Esophagus muscularis mucosa (tissue), 4 donors: ENCODE measurements at regions not wholly inside any gene's neighbourhood (a gene's known extent, or its start where the extent isn't known, plus 50 kb on each side); places are given as distances from the start of the nearest gene placed in this dataset.

Experiments used
- EP300 ChIP-seq: sonication (generic); formaldehyde crosslinking; IDR thresholded peaks from one replicate; pipeline ENCODE4 v1.6.1; 2017; ENCODE audit warnings: antibody characterized with exemption
- POLR2A ChIP-seq: fragments of 450-650 bp; IDR thresholded peaks from one replicate; pipeline ENCODE4 v1.6.1; 2017; ENCODE audit warnings: antibody characterized with exemption, moderate library complexity, mild to moderate bottlenecking, low read depth
- POLR2AphosphoS5 ChIP-seq, 2 donors: sonication (generic); formaldehyde crosslinking; IDR thresholded peaks; one replicate each; pipeline ENCODE4 v1.6.1; 2017; ENCODE audit warnings: antibody characterized with exemption in 2 of 2
- TF ChIP-seq, protein P1 (sequence below), 3 experiments: fragments of 200-600 bp in 2 of 3; fragments of 450-650 bp in 1 of 3; sonication (generic) in 2 of 3; IDR thresholded peaks; one replicate each; pipeline ENCODE4 v1.5.1; 2017 to 2019; ENCODE audit warnings: antibody characterized with exemption in 3 of 3, mild to moderate bottlenecking in 2 of 3, moderate library complexity in 1 of 3

DNA sequence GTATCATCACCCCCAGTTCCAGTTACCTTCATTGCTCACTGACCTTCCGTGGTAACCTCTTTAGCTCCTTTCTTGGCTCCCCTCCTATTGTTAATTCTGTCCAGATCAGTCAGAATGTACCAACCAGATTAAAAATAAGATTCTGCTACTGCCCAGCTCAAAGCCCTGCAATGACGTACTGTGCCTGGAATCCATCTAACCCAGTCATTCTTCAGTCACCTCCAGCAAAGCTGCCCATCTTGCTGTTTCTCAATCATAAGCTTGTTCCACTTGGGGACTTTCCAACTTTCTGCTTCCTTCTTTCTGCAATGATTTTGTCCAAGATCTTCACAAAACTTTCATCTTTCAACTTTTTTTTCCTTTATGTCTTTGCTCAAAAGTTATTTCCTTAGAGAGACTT is 512.0 kb upstream of the ZNF385D start:
- TF ChIP-seq, protein P1, sequence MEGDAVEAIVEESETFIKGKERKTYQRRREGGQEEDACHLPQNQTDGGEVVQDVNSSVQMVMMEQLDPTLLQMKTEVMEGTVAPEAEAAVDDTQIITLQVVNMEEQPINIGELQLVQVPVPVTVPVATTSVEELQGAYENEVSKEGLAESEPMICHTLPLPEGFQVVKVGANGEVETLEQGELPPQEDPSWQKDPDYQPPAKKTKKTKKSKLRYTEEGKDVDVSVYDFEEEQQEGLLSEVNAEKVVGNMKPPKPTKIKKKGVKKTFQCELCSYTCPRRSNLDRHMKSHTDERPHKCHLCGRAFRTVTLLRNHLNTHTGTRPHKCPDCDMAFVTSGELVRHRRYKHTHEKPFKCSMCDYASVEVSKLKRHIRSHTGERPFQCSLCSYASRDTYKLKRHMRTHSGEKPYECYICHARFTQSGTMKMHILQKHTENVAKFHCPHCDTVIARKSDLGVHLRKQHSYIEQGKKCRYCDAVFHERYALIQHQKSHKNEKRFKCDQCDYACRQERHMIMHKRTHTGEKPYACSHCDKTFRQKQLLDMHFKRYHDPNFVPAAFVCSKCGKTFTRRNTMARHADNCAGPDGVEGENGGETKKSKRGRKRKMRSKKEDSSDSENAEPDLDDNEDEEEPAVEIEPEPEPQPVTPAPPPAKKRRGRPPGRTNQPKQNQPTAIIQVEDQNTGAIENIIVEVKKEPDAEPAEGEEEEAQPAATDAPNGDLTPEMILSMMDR (IDR thresholded peaks at IDR 0.05): no peak
- TF ChIP-seq EP300: no peak
- TF ChIP-seq POLR2A: no peak
- no peak for TF ChIP-seq POLR2AphosphoS5 (IDR thresholded peaks at IDR 0.05)
